Limb (tissue), 2 donors: ENCODE measurements at regions not wholly inside any gene's neighbourhood (a gene's known extent, or its start where the extent isn't known, plus 50 kb on each side); places are given as distances from the start of the nearest gene placed in this dataset.

Source experiments
- DNase-seq, 2 donors: peaks; one replicate each; pipeline ENCODE4 v3.0.0-alpha.2; 2016; ENCODE audit errors: extremely low spot score in 2 of 2

DNA sequence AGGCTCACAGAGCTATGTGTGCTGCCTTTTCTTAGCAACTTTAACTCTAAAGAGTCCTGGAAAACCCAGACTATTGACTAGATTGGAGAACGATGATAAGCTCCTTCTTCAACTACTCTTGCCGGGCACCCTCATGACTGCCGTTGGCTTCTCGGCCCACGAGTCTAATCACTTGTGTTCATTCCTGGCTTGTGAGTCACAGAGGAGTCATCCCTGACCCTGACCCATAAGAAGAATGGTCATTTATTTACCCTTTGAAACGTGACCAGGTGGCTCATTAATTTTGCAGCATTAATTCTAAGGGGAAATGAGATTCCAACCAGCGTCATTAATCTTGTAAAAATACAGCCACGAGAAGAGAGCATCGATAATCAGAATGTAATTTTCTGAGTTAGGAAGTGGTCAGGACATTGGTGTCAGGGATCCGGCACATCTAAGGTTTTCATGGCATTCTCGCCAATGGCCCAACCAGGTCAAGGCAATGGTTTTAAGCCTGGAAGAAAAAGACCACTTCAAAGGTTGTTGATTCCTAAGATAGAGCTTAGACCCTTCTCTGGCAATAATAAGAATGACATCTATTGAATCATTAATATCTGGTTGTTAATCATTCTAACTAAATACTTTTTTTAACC is 183.6 kb upstream of the RUNX1 start:
- DNase-seq, result no peak

DNA sequence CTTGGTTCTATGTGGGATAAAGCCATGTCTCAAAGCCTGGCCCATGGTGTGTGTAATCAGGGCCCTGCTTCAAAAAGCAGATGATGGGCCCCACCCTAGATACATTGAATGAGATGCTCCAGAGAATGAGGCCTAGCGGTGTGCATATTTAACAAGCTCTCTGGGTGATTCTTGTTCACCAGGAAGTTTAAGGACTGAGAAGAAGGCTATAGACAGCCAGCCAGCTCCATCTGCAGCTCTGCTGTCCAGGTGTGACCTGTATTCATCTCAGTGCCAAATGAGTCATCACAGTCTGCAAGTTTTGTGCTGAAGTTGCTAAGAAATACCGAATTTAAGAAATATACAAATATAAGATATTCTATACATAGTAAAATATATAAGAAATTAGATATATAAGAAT is 182.0 kb upstream of the RUNX1 start:
- no peak for DNase-seq

DNA sequence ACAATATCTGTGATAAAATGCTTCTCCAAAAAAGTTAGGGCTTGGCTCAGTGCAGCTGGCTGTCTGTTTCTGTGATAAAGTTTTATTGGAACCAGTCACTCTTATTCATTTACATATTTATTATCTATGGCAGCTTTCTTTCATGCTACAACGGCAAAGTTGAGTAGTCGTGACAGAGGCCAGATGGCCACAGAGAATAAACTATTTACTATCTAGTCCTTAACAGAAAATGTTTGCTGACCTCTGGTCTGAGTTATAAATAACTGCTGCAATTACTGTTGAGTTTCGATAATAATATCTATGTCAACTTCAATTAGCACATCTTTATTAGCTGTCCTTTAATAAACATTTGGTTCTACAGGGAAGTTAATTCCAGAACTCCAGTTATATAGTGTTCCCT is 180.2 kb upstream of the RUNX1 start:
- DNase-seq, result no peak

DNA sequence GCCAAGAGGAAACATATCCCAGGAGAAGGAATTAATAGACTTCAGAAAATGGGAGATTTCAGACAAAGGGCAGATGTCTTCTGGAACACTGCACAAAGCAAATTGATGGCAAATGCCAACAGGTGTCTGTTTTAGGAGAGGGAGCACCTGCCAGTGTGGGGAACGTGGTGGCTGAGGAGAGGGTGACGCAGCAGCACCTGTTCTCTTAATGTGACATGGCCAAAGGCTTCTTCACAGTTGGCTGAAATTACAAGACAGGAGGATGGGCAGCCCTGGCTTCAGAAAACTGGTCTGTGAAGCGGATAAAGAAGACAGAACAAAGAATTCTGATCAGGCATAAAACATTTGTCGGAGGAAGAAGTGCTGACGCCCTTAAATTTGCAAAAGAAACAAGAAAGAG is 178.7 kb upstream of the RUNX1 start:
- DNase-seq, result no peak

DNA sequence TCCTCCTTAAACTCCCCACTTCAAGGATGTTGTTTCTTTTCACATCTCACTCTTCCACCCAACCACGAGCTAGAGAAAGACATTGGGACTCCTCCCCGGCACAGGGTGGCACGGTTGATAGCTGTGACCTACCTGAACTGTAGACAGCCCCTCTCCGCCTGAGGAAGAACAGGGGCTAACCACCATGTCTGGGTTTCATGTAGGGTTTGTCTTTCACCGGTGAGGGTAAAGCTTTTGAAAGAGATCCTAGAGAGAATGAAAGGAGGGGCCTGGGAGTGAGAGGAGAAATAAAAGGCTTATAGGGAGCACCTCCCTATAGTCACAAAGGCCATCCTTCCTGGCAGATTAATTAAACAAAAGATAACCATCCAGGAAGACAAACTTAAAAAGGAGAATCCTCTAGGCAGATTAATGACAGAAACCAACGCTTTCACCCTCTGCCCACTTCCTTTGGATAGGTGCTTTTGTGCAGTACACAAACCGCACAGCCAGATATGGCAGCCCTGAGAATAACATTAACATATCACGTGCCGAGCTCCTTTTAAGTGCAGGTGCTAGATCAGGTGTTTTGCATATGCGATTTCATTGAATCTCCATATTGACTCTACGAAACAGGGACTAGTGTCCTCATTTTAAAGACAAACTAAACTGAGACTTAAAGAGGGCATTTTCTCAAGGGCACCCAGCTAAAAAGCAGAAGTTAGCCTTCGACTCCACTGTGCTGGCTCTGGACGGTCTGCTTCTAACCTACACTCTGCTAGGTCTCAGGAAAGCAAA is 178.1 kb upstream of the RUNX1 start:
- no peak for DNase-seq

DNA sequence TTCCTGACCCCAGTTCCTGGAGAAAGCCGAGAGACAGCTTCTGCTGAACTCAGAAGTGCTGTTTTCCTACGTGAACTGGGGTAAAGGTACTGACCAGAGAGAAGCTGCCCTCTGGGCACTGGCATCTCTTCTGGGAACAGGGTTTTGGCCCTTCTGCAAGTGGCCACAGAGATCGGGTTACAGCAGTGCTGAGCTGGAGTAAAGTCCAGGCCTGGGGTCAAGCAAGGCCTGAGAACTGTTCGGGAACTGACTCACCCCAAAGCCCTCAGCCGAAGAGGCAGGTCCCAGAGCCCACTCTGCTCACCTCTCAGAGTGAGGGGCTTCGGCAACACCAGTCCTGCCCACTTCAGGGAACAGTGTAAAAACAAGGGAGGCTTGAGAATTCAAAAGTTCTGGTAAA is 177.2 kb upstream of the RUNX1 start:
- DNase-seq, result no peak

DNA sequence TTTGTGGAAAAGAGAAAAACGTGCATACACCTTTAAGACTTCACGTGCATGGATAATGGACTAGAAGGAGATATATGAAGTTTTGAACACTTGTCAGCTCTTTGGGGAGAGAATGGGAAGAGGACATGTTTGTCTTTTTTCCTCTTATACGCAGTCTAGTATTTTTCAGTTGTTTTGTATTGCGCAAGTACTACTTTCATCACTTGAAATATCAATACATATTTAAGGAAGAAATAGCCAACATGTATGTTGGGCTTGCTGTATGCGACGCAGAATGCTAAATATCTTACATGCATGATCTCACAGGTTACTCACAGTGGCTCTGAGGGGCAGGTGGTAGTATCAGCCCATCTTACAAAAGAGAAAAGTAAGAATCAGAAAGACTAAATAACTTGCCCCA is 176.5 kb upstream of the RUNX1 start:
- DNase-seq, result no peak

DNA sequence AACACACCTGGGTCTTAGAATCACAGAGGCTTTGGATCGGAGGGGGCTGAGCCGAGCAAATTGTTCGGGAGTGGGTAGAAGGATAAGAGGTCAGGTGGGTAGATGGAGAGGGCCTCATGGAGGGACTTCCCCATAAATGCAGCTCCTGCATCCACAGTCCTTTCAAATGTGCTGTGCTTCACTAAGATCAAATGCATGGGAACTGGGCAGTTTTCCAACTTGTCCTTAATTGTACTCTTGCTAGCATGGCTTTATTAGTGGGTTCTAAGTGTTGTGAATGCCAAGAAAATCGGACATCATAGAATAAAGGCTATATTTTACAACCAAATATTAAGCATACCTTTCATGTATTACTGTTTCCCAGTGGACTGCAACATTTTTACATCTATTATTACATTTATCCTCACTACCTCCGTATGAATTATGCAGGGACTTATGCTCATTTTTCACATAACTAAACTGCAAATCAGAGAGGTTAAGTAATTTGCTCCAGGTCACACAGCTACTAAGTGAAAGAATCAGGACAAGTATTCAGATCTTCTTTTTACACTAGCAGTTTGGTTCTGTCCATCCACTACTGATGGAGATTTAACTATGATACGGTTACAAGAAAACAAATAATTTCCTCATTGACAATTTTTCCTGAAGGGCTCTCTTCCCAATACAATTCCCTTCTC is 174.5 kb upstream of the RUNX1 start:
- no peak for DNase-seq

DNA sequence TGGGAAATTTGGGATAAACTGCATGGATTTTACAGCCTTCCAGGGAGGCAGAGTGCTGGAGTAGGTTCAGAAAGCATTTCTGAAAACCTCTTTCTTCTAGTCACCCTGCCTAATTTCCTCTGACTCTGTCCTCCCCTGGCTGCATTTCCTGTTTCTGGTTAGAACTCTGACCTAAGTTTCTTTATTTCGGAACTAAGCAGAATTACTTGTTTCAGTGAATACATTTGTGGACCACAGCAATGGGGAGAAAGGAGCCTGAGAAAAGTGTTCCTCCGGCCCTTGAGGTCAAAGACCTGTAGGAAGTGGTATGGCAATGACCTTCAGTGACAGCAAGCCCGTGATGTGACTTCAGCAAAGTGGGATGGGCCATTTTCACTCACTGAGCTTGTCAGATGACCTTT is 173.4 kb upstream of the RUNX1 start:
- no peak for DNase-seq

DNA sequence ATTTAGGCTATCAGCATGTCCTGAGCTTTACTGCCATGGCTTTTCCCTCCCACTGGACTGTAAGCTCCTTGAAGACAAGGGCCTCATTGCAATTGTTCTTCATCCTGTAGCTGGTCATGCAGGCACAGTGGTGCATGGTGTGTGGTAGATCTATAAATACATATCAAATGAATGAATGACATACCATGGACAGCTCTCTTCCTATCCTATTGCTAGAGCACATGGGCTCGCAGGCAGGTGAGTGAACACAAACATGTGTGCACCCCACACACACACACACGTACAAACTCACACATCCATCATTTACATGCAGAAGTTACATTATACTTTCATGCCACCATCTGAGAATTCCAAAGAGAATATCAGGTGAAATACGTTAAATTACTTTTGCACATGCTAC is 172.9 kb upstream of the RUNX1 start:
- DNase-seq, result no peak

DNA sequence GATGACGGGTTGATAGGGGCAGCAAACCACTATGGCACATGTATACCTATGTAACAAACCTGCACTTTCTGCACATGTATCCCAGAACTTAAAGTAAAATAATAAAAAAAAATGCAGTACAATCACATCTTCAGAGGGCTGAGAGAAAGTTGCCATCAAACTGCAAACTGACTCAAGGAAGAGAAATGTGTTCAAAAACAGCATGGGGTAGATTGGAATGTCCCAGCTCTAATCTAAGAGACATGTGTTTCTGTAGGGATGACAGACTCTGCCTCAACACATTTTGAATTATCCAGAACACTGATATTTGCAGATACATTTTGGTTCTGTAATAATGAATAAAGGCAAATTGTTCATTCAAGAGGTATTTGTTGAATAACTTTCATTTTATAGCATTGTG is 171.2 kb upstream of the RUNX1 start:
- no peak for DNase-seq

DNA sequence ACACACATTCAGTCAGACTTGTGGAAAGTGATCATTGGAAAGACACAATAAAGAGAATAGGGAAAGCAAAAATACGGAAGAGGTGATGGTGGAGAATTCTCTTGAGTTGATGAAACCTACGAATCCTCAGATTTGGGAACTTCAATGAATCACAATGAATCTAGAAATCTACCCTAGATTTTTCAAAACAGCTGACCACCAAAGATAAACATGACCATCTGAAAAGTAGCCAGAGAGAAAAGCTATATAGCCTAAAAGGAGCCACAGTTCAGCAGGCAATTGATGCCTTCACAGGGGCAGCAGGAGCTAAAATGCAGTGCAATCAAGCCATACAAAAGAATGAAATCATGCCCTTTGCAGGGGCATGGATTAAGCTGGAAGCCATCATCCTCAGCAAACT is 170.6 kb upstream of the RUNX1 start:
- DNase-seq, result no peak

DNA sequence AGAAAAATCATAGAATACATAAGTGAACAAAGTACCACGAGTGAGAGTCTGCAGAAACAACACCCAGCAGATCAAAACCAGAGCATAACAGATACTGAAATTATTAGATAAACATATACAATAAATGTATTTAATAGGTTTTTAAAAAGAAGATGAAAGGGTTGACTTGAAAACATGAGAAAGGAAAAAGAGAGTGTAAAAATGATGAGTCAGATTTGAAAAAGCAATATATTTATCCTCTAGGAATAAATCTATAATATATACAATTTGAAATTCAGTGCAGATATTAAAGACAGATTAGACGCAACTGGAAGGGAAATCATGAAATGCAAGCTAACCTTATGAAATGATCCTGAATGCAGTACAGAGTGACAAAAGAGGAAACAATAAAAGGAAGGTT is 170.2 kb upstream of the RUNX1 start:
- no peak for DNase-seq

DNA sequence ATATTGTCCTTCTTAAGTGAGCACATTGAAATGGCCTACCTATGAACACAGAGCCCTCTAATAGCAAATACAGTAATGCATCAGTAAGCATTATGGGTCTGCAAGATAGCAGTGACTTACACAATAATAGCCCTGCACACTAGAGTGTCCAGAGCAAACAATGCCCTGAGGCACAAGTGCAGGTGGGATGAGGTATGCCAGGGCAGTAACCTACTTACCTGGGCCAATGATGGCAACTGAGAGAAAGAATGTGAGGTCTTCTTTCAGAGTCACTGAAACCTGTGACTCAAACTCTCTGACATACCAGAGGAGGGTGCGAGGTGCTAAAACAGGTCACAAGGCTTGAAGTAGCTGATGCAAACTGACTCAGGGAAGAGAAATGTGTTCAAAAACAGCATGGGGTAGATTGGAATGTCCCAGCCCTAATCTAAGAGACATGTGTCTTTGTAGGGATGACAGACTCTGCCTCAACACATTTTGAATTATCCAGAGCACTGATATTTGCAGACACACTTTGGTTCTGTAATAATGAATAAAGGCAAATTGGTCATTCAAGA is 168.5 kb upstream of the RUNX1 start:
- DNase-seq, result no peak

DNA sequence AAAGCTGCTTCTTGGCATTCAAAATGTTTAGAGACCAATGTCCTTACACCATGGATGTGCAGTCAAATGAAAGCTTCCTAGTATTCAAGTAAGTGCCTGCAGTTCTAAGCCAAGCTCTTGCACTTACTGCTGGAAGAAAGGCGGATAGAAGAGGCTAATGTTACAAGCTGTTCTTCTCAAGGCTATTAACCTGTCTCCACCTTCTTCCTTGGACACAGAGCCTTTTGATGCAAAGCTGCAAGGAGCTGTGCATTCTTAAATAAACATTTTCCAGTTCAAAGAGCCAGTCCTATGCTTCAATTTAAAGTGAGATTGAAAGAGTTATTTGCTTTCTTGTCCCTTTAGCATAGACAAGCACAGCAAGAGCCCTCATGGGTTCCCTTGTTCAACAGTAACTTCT is 167.9 kb upstream of the RUNX1 start:
- DNase-seq, result no peak

DNA sequence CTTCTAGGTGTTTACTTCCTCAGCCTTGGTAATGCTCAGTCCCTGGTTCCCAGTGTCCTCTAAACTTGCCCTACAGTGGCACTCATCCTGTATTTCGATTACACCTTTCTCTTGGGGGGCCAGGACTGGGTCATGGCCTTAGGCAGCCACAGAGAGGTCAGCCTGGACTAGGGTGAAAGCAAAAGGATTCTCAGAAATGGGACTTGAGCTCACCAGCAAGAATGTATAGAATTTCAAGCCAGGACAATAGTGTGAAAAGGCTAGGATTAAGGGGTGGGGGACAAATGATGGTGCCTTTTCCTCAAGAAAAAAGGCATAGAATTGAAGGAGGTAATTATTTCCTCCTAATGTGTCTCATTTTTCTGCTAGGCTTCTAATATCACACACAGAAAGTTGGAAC is 166.8 kb upstream of the RUNX1 start:
- no peak for DNase-seq

DNA sequence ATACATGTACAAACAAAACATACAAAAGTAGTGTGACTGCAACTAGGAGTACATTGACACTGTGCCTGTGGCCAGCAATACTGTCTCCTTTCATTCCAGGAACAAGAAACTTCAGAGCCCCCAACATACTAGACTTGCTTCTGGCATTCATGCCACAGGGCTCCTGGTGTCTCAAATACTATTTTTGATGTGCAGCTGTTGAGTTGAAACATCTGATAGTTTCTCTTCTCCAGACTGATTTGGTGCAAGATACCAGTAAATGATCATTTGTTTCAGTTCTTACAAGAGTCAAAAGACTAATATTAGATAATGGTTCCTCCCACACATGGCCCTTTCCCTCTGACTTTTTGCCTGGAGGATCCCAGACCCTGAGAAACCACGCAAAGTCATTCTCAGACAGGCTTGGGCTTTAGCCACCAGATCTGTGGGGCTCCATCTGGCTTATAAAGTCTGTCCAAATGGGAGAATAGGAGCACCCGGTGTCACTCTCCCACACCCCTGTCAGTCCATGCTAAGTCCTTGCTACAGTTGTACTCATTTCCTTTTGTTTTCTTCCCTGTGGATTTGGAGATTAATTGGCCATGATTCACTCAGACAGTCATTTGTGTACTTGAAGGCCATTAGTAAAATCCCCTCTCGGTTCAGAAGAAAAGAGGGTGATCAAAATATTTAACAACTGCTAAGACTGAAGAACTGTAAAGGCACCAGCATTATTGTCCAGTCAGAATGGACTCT is 163.5 kb upstream of the RUNX1 start:
- no peak for DNase-seq

DNA sequence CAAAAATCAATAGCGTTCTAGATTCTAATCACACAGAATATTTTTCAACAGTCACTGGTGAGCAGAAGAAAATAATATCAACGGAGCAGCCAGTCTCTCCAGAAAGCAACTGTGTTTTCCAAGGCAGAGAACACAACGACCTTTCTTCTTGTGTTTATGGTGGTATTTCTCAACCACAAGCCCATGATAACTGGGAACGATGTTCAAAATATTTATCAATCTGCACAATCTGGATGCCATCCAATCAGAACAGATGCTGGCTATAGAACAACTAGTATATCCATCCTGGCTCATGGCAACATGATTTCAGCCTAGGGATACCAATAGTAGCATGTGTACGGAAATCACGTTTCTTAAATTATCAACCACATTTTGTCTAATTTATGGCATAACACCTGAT is 162.7 kb upstream of the RUNX1 start:
- no peak for DNase-seq

DNA sequence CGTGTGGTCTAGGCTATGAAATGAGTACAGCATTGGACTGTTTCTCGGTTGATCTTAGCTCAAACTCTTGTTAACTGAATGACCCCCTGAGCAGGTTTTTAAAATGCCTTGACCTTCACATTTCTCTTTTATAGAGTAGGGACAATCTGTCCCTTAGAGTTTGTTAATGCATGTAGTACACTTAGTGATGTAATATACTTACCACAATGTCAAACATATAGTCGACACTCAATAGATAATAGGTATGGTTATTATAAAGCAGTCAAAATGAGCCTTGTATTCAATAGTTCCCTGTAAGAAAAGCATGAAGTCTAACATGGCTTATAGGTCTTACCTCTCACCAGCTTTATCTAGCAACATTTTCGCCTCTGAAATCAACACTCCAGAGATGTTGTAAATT is 161.0 kb upstream of the RUNX1 start:
- DNase-seq, result no peak

DNA sequence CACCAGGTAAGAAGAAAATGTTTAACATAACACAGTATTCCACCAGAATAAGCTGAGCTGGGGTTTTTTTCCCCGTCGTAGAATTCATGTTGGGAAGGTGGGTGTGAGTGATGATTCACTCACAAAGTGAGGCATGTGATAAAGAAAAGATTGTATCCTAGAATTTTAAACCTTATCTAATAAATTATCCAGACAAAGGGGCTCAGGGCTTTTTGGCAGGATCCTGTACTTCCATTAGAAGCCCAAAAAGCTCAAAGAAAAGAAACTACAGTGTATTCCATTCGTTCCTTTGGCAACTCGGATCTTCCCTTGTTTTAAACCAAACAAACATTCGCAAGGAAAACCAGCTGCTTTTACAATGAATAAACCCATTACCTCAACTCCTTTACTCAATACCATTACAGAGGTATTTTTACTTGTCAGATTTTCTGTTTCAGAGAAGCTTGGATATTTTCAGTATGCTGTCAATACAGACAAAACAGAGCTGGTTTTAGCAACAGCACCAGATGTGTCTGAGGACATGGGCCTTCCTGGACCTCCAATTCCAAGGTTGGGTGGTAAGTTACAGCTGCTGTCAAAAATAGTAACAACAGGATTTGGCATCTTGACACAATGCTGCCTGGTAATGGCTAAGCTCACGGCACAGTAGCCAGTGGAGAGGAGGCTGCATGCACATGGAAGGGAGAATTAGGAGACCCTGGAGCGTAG is 159.9 kb upstream of the RUNX1 start:
- no peak for DNase-seq

DNA sequence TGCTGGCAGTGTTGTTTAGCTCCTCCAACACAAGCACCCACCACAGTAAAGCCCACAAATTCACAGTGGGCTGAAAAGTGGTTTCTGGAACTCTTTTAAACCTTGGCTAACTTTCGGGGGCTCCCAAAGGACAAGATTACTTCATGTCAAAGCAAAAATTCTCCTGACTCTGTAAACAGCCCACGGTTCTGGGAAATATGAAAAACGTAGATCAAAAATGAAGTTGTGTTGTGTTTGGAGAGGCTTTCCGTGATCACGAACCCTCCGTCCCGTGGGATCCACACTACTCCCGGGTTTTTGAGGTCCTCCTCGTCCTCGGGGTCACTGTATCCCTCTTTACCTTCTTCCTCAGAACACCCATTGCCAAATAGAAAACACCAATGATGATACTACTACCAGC is 159.0 kb upstream of the RUNX1 start:
- no peak for DNase-seq
